ENCODE measurements at regions not wholly inside any gene's neighbourhood (a gene's known extent, or its start where the extent isn't known, plus 50 kb on each side); places are given as distances from the start of the nearest gene placed in this dataset.

GRCh38 chrX:67288156-67288555 is 255.7 kb upstream of the AR start:
- no peak overlapping the region for H3K4me2 ChIP-seq (ENCODE audit: low read length)
- RAD21 ChIA-PET (ENCODE audit: low non-redundant PET in 1 of 2, low total read pairs in 2 of 2, uncharacterized antibody in 2 of 2, unreplicated experiment in 2 of 2) = interaction anchor here in 1 of 2 experiments (0.6 kb wide), 1 partner anchor 443 kb away, joined by 7 read pairs; no protein-coding TSS in a partner anchor
- TF ChIP-seq ZBTB33 (IDR thresholded peaks at IDR 0.05; ENCODE audit: extremely low read depth, insufficient replicate concordance, low read length) (no peak), CBX3 (IDR thresholded peaks at IDR 0.05; ENCODE audit: low read depth) (no peak), EZH2phosphoT487 (IDR thresholded peaks at IDR 0.05; ENCODE audit: borderline replicate concordance) (no peak), CEBPB (IDR thresholded peaks at IDR 0.05; ENCODE audit: low read depth) (no peak), SIN3A (IDR thresholded peaks at IDR 0.05; ENCODE audit: low read depth) (no peak), ATF3 (IDR thresholded peaks at IDR 0.05) (no peak), POLR2AphosphoS5 (IDR thresholded peaks at IDR 0.05; ENCODE audit: low read depth, low read length) (no peak), SP1 (IDR thresholded peaks at IDR 0.05; ENCODE audit: low read depth) (no peak), YY1 (IDR thresholded peaks at IDR 0.05; ENCODE audit: extremely low read depth, insufficient replicate concordance, low read depth, low read length) (no peak), ZFX (IDR thresholded peaks at IDR 0.05) (no peak), ELF1 (IDR thresholded peaks at IDR 0.05; ENCODE audit: borderline replicate concordance, low read depth) (no peak), EZH2 (IDR thresholded peaks at IDR 0.05) (no peak), RAD21 (IDR thresholded peaks at IDR 0.05; ENCODE audit: low read depth) (no peak), EGR1 (IDR thresholded peaks at IDR 0.05; ENCODE audit: low read depth) (no peak), TCF7L2 (IDR thresholded peaks at IDR 0.05; ENCODE audit: borderline replicate concordance, extremely low read depth, insufficient read depth, insufficient read length) (no peak), POLR2A (IDR thresholded peaks at IDR 0.05; ENCODE audit: borderline replicate concordance, extremely low read depth, insufficient read depth, insufficient read length) (no peak), SRF (IDR thresholded peaks at IDR 0.05; ENCODE audit: low read depth) (no peak)
- H3K79me2 ChIP-seq (ENCODE audit: insufficient read depth, low read length) = no peaks in the 10 kb centered on the region
- no peak overlapping the region for H2AFZ ChIP-seq (ENCODE audit: low read depth, low read length, poor library complexity, severe bottlenecking)
- H3K27ac ChIP-seq (ENCODE audit: low read depth, low read length) = no peak overlapping the region
- H3K4me3 ChIP-seq (replicated peaks in 1 of 2; ENCODE audit: low read depth in 1 of 2, low read length in 2 of 2) = no peak overlapping the region
- intact Hi-C loops (cut with micrococcal nuclease) = no loop called here
- DNase-seq (ENCODE audit: low read depth, low spot score) = no peak
- CTCF ChIA-PET = no interaction called here
- no peaks in the 10 kb centered on the region for H3K9me2 ChIP-seq (ENCODE audit: insufficient read depth)
- no peaks in the 10 kb centered on the region for H3K36me3 ChIP-seq (ENCODE audit: control insufficient read depth in 1 of 2, insufficient read depth in 2 of 2, low read length in 2 of 2)
- no peaks in the 10 kb centered on the region for H3K4me1 ChIP-seq (ENCODE audit: control insufficient read depth in 1 of 2, insufficient read depth in 2 of 2, low read length in 2 of 2)
- POLR2A ChIA-PET = no interaction called here
- no TSS peak for BruUV-seq (replicated peaks)
- no peaks in the 10 kb centered on the region for H3K27me3 ChIP-seq (ENCODE audit: insufficient read depth, low read length)
- H4K20me1 ChIP-seq (ENCODE audit: insufficient read depth) = no peaks in the 10 kb centered on the region
- ATAC-seq = no peak
- no peak overlapping the region for H3K9ac ChIP-seq (ENCODE audit: low read length)
- H3K9me3 ChIP-seq (ENCODE audit: control insufficient read depth in 1 of 2, insufficient read depth in 1 of 2, low read depth in 1 of 2, low read length in 2 of 2) = no peaks in the 10 kb centered on the region

All from HCT116 (cell line).